CD4-positive, alpha-beta T cell (primary cell): ENCODE measurements at regions not wholly inside any gene's neighbourhood (a gene's known extent, or its start where the extent isn't known, plus 50 kb on each side); places are given as distances from the start of the nearest gene placed in this dataset.

Source experiments
- ATAC-seq: fragments of 200-7000 bp; cut with Tn5 transposase; one replicate; pipeline ENCODE4 v1.10.0; 2022; ENCODE audit warnings: mild to moderate bottlenecking; ENCODE audit not compliant: poor library complexity
- CTCF ChIA-PET: fragments of 350-600 bp; sonication (Branson Sonifier 250); formaldehyde crosslinking; loops from one replicate; lab custom pipeline; 2021; ENCODE audit warnings: antibody characterized with exemption, inconsistent platforms; lab: Charles Lee
- POLR2A ChIA-PET: fragments of 350-600 bp; sonication (Branson Sonifier 250); formaldehyde crosslinking; loops from one replicate; lab custom pipeline; 2021; ENCODE audit warnings: antibody characterized with exemption, inconsistent platforms; lab: Charles Lee
- DNase-seq, 14 experiments: peaks; one replicate each; pipeline ENCODE4 v3.0.0-alpha.2; 2013 to 2020; ENCODE audit warnings: mixed read lengths in 2 of 14
- H3K27ac ChIP-seq, 2 donors: one replicate each; pipeline versions ENCODE4 v1.5.1 to v1.7.0; 2013; ENCODE audit warnings: low read length in 2 of 2, low read depth in 1 of 2, mild to moderate bottlenecking in 1 of 2
- H3K27me3 ChIP-seq, 2 experiments: 1 replicate in 1 of 2; 2 replicates in 1 of 2; pipeline versions ENCODE4 v1.6.1 to v1.7.0; 2013; ENCODE audit warnings: low read length in 2 of 2, control low read depth in 1 of 2, mild to moderate bottlenecking in 1 of 2, moderate library complexity in 1 of 2; ENCODE audit not compliant: insufficient read depth in 2 of 2, control insufficient read depth in 1 of 2
- H3K36me3 ChIP-seq: one replicate; pipeline ENCODE4 v1.6.1; 2013; ENCODE audit warnings: low read length, control low read depth; ENCODE audit not compliant: insufficient read depth
- H3K4me1 ChIP-seq: one replicate; pipeline ENCODE4 v1.6.1; 2013; ENCODE audit warnings: low read length, control low read depth; ENCODE audit not compliant: insufficient read depth
- H3K4me3 ChIP-seq: one replicate; pipeline ENCODE4 v1.5.1; 2013; ENCODE audit warnings: mild to moderate bottlenecking, low read length, moderate library complexity
- H3K9me3 ChIP-seq, 2 experiments: 1 replicate in 1 of 2; 2 replicates in 1 of 2; pipeline versions ENCODE4 v1.6.1 to v1.7.0; 2013; ENCODE audit warnings: low read length in 2 of 2, mild to moderate bottlenecking in 2 of 2, control low read depth in 1 of 2, moderate library complexity in 1 of 2; ENCODE audit not compliant: control insufficient read depth in 1 of 2, insufficient read depth in 1 of 2
- H3K27ac Mint-ChIP-seq: one replicate; pipeline ENCODE4 v1.8.0; 2020; ENCODE audit warnings: mixed read lengths
- H3K27me3 Mint-ChIP-seq: one replicate; pipeline ENCODE4 v1.8.0; 2021; ENCODE audit warnings: mixed read lengths
- H3K36me3 Mint-ChIP-seq: one replicate; pipeline ENCODE4 v1.8.0; 2021; ENCODE audit warnings: low read depth, mixed read lengths
- H3K4me1 Mint-ChIP-seq: one replicate; pipeline ENCODE4 v1.8.0; 2021; ENCODE audit warnings: low read depth, mixed read lengths
- H3K4me3 Mint-ChIP-seq: one replicate; pipeline ENCODE4 v1.8.0; 2020; ENCODE audit warnings: mild to moderate bottlenecking, mixed read lengths
- H3K9me3 Mint-ChIP-seq: one replicate; pipeline ENCODE4 v1.8.0; 2020; ENCODE audit warnings: mixed read lengths
- intact Hi-C, 2 experiments: fragments of 100-400 bp; cut with DNase I in 1 of 2; cut with micrococcal nuclease in 1 of 2; formaldehyde crosslinking; loops; one replicate each; pipeline versions ENCODE4 v1.15.1 to v1.9.0; 2023 to 2025; cut with DNase I, micrococcal nuclease
- TF ChIP-seq, protein P1 (sequence below): fragments of 200-600 bp; IDR thresholded peaks from one replicate; pipeline ENCODE4 v1.8.0; 2022; ENCODE audit warnings: antibody characterized with exemption, mild to moderate bottlenecking

DNA sequence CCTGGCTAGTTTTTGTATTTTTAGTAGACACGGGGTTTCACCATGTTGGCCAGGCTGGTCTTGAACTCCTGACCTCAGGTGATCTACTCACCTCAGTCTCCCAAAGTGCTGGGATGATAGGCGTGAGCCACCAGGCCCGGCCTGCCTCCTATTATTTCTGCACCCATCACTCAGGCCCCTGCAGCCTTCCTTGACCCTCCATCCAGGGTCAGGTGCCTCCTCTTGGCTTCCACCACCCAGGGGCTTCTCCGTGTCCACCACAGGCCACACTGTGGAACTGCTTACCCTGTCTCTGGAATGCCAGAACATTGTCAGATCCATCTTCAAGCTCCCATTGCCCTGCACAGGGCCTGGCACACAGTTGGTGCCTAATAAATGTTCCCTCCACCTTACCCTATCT is 75.4 kb upstream of the RTL6 start:
- H3K27me3 ChIP-seq: peaks cover 6 to 10% of the 10 kb centered on the region in 2 experiments
- DNase-seq (no peak), ATAC-seq (no peak)
- no peaks in the 10 kb centered on the region for H3K4me1 ChIP-seq
- no peak overlapping the region for H3K4me3 ChIP-seq
- ChIA-PET CTCF (interaction anchor here (0.6 to 0.7 kb wide), 2 partner anchors 17 to 558 kb away, joined by 3 to 4 read pairs; no protein-coding TSS in a partner anchor), POLR2A (no interaction called here)
- no peaks in the 10 kb centered on the region for H3K36me3 Mint-ChIP-seq
- no peaks in the 10 kb centered on the region for H3K9me3 Mint-ChIP-seq
- no peaks in the 10 kb centered on the region for H3K4me1 Mint-ChIP-seq
- H3K9me3 ChIP-seq: no peaks in the 10 kb centered on the region
- intact Hi-C loops: no loop called here
- H3K4me3 Mint-ChIP-seq: no peak overlapping the region
- peaks cover 4% of the 10 kb centered on the region for H3K27me3 Mint-ChIP-seq
- TF ChIP-seq, protein P1, sequence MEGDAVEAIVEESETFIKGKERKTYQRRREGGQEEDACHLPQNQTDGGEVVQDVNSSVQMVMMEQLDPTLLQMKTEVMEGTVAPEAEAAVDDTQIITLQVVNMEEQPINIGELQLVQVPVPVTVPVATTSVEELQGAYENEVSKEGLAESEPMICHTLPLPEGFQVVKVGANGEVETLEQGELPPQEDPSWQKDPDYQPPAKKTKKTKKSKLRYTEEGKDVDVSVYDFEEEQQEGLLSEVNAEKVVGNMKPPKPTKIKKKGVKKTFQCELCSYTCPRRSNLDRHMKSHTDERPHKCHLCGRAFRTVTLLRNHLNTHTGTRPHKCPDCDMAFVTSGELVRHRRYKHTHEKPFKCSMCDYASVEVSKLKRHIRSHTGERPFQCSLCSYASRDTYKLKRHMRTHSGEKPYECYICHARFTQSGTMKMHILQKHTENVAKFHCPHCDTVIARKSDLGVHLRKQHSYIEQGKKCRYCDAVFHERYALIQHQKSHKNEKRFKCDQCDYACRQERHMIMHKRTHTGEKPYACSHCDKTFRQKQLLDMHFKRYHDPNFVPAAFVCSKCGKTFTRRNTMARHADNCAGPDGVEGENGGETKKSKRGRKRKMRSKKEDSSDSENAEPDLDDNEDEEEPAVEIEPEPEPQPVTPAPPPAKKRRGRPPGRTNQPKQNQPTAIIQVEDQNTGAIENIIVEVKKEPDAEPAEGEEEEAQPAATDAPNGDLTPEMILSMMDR: no peak
- no peak overlapping the region for H3K27ac Mint-ChIP-seq
- no peak overlapping the region for H3K27ac ChIP-seq
- no peaks in the 10 kb centered on the region for H3K36me3 ChIP-seq

DNA sequence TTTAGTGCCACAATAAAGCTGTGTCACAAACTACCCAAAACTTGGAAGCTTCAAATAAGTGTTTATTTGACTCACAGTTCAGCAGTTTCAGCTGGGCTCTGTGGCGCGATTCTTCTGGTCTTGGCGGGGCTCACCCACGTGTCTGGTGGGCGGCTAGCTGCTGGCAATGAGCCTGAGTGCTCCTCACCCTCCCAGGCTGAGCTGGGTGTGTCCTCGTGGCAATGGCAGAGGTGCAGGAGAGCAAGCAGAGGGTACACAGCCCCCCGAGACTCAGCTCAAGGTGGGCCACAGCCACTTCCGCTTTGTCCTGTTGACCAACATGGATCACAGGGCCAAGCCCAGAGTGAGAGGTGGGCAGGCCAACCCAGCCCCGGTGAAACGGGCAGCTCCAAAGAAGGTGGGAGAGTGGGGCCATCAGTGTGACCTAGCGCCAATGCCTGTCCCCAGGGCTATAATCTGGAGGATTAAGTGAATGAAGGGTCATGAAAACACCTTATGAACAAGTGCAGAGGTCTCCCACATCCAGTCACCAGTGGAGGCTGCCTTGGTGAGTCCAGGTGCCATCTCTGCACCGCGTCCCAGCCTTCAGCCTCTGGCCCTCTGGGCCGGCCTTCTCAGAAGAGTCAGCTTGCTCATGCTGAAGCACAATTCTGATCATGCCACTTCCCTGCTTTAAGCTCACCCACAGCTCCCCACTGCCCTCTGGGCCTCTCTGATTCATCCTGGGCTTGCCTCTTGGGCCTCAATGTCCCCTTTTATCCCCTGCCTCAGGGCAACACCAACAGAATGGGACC is 74.6 kb upstream of the RTL6 start:
- Mint-ChIP-seq H3K4me3 (no peak overlapping the region), H3K36me3 (no peaks in the 10 kb centered on the region), H3K27me3 (peaks cover 4% of the 10 kb centered on the region), H3K4me1 (no peaks in the 10 kb centered on the region), H3K9me3 (no peaks in the 10 kb centered on the region), H3K27ac (no peak overlapping the region)
- Histone ChIP-seq H3K27ac (no peak overlapping the region), H3K9me3 (no peaks in the 10 kb centered on the region), H3K36me3 (no peaks in the 10 kb centered on the region), H3K4me3 (no peak overlapping the region), H3K4me1 (no peaks in the 10 kb centered on the region), H3K27me3 (peaks cover 2 to 10% of the 10 kb centered on the region in 2 experiments)
- TF ChIP-seq, protein P1: no peak
- POLR2A ChIA-PET: no interaction called here
- DNase-seq (peak in 1 of 14 experiments; percentile 21), ATAC-seq (no peak)
- intact Hi-C loops: no loop called here
- CTCF ChIA-PET: interaction anchor here (0.7 kb wide), 1 partner anchor 557 kb away, joined by 4 read pairs; no protein-coding TSS in a partner anchor

DNA sequence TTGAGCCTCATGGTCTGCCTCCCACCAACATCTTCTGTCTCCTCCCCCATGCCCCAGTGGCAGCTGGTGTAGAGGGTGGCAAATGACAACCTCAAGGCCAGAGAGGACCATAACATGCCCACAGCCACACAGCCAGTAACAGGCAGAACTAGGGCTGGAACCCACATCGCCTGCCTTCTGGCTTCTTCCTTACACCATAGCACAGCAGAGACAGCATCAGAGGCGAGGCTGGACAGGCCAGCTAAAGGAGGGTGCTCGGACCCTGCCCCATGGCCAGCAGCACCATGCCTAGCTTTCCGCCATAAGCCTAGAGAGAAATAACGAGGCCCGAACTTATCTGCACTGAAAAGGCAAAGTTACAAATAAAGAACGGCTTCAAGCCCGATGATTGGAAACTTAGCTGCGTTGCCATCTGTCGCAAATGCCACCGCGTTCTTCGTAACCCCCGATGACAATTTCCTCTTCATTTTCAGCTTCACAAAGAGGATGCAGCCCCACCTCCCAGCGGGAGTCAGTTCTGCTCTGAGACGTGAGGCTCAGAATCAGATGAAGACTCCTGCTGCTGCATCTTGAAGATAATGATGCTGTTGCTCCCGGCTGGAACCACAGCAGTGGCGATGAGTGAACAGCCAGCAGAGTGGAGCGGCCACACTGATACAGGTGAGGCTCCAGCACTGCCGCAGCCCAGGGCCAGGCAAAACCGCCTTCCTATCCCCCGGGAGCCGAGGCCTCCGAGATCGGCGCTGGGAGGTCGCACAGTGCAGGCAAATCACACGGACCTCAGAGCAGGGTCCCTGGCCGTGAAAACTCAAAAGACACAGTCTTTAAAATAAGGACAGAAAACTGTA is 73.8 kb upstream of the RTL6 start:
- DNase-seq (peak in 1 of 14 experiments; percentile 1), ATAC-seq (no peak)
- Histone ChIP-seq H3K36me3 (no peaks in the 10 kb centered on the region), H3K9me3 (peaks cover 0 to 3% of the 10 kb centered on the region in 2 experiments), H3K4me3 (no peak overlapping the region), H3K4me1 (no peaks in the 10 kb centered on the region), H3K27ac (no peak overlapping the region), H3K27me3 (peaks cover 2 to 10% of the 10 kb centered on the region in 2 experiments)
- H3K4me1 Mint-ChIP-seq: no peaks in the 10 kb centered on the region
- H3K9me3 Mint-ChIP-seq: no peaks in the 10 kb centered on the region
- CTCF ChIA-PET: no interaction called here
- POLR2A ChIA-PET: no interaction called here
- TF ChIP-seq, protein P1: no peak
- intact Hi-C loops: no loop called here
- H3K27ac Mint-ChIP-seq: no peak overlapping the region
- no peak overlapping the region for H3K4me3 Mint-ChIP-seq
- H3K36me3 Mint-ChIP-seq: no peaks in the 10 kb centered on the region
- H3K27me3 Mint-ChIP-seq: peaks cover 4% of the 10 kb centered on the region
